ENCODE measurements at regions not wholly inside any gene's neighbourhood (a gene's known extent, or its start where the extent isn't known, plus 50 kb on each side); places are given as distances from the start of the nearest gene placed in this dataset.
A peak's percentile ranks its signal among the peaks of the same experiment; 100 is the strongest.

DNA sequence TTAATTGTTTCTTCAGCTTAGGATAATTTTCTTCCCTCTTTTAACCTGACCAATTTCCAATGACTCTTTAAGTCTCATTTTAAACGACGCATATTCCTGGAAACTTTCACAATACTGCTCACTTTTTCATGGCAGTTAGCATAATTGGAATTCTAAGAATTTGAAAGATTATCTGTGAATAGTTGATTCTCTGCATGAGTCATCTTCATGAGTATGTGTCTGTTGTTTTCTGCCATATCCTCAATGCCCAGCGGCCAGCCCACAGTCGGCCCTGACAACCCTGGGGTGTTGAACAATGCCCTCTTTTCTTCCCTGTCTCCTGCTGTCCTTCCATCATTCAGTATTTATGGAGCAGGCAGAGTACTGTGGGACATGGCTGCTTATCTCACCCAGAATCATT is 554.2 kb downstream of the CDH26 start:
- DNase-seq = peak in 8 of 14 donors; percentile 1 to 49 (median 10)

DNA sequence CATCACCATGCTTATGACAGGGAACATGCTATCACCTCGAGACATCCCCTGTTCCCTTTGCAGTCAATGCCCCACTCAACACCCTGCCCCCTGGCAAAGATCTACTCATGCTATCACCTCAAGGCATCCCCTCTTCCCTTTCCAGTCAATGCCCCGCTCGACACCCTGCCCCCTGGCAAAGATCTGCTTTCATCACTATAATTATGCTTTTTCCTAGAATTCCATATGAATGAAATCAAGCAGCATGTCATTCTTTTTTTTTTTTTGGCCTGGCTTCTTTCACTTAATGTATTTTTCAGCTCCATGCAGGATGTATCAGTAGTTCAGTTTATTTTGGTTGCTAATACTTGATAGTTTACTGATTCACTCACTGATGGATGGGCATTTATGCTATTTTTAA is 554.9 kb downstream of the CDH26 start:
- DNase-seq = no peak

DNA sequence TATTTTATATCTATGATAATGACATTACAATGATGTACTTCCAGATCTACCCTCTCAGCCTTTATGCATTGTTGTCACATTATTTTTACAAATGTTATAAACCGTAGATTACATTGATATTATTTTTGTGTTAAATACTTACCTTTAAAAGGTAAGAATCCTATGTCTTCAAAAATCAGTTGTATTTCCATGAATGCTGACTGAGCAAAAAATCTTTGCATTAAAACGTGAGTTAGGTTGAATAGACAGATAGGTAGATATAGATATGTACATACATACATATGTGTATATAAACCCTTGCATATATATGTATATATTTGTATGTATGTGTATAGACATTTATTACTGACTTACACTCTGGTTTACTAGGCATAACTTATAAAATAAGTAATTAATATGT is 558.2 kb downstream of the CDH26 start:
- DNase-seq = no peak

DNA sequence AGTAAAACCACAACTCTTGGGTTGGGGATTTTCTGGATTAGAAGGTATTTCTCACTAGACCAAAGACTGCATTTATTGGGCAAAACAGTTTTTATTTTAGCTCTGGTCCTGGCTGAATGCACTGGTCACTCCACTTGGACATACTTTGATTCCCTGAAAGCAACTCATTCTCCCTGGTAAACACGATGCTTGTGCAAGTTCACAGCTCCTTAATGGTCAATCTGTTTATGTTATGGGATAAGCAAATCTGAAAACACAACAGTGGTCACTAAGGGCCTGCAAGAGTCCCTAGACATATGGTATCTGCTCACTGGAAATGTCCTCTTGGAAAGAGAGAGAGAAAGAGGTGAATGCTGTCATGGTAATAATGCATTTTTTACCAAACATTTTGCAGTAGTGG is 559.8 kb downstream of the CDH26 start:
- no peak for DNase-seq

DNA sequence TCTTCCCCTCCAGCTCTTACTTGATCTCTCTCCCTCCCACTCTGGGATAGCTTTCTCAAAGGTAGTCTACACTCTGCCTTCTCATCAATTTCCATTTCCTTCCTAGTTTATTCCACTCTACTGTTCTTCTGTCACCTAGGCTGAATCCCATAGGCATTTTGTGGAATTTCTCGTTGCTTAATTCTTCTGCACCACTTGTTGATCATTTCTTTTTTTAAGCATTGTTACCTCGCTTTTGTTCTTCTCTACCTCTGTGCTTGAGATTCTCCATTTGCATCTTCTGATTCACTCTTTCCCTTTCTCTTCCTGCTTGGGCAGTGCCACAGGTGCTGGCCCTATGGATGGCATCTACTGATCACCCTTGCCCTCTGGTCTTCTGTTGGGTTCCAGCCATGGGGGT is 567.2 kb downstream of the CDH26 start:
- DNase-seq = no peak

DNA sequence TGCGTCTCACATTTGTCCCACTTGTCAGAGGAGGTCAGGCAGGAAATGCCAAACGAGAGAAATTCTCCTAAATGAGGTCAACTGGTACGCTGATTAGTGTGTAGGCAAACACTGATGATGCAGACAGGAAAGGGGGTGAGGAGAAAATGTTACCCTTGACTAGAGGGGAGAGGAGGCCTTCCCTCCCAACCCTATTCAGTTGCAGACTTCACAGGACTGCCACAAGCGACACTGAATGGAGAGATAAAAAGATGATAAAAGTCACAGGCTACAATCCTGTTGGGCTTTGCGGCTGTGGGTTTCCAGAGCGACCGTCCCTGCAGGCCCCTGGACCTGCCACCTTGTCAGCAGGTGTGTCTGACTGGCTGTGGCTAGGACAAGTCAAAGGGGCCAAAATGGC is 569.4 kb downstream of the CDH26 start:
- DNase-seq = no peak

DNA sequence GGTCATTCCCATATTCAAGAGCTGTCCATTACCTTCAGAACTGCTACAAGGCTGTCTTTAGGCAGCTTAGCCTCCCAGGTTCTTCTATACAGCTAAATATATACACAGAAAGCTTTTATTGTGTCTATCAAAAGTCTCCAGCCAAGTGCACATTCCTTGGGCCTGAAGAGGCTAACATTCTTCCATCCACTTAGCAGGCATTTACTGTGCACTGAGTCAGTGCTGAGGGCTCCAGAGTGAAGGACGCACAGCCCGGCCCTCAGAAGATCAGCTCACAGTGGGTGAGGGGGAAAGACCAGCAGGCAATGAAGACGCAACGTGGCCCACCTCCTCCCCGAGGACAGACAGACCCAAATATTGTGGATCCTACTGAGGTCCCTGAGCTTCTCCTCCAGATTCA is 569.9 kb downstream of the CDH26 start:
- DNase-seq = no peak

DNA sequence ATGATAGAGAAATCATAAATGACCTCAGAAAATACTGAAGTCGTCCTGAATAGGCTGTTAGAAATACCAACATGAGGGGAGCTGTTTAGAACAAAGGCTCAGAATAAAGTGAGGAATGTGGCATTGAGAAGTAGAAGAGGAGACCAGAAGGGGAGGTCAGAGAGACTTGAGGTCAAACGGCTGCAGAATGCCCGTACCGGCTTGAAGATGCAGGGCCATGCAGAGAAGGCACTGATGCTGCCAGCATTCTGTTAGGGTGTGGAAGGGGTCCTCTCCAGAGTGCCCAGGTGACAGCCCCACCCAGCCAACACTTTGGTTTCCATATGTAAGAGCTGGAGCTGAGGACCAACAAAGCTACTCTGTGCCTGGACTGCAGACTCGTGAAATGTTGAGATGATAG is 570.9 kb downstream of the CDH26 start:
- no peak for DNase-seq

DNA sequence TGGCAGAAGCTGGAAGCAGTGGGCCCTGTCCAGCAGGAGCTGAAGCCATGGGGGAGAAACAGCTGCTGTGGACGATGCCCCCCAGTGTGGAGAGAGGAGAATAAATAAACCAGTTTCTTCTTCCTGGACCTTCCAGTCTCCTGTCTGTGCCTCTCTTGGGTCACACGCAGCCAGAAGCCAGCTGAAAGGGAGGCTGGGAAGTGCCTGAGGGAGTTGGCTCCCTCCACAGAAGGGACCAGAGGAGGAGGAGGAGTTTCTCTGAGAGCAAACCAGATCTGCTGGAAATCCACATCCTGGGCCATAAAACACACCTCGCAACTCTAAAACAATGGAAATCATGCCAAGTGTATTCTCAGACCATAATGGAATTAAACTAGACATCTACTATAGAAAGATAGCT is 577.0 kb downstream of the CDH26 start:
- DNase-seq = no peak

DNA sequence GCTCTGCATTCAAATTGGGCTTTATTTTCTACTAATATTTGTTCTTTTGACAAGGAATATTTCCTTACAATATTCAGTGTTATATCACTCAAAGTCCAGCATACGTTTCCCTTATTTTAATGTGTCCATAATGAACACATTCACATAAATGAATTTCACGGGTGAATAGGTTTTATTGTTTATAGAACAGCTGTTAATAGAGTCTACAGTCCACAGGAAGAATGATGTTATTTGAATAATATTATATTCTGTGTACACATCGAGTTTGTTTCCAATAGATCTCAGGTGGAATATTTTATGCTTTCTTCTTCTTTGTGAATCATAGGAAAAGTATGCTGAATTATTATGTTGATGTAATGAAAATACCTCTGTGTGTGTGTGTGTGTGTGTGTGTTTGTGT is 582.4 kb downstream of the CDH26 start:
- no peak for DNase-seq

DNA sequence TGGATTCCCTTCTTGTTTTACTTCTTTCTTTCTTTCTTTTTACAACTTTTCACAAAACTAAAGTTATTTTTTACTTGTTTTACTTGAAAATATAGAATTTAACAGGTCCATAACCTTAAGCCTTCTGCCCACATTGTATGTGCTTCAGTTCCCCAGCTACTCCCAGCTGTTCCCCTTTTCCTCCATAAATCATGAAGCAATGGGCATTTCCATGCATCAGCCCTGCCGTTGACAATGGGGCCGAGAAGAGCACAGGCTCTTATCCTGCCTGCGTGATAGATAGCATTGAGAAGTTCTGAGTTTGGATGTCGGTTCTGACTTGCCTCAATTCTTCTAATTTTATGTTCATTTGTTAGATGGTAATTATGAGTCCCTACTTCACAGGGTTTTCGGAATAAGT is 583.8 kb downstream of the CDH26 start:
- DNase-seq = no peak

DNA sequence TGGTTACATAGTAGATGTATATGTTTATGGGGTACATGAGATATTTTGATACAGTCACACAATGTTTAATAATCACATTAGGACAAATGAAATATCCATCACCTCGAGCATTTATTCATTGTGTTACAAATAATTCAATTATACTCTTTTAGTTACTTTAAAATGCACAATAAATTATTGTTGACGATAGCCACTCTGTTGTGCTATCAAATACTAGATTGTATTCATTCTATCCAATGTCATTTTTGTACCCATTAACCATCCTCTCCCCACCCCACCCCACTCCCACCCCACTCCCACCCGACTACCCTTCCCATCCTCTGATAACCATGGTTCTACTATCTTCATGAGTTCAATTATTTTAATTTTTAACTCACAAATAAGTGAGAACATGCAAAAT is 585.4 kb downstream of the CDH26 start:
- DNase-seq = no peak

DNA sequence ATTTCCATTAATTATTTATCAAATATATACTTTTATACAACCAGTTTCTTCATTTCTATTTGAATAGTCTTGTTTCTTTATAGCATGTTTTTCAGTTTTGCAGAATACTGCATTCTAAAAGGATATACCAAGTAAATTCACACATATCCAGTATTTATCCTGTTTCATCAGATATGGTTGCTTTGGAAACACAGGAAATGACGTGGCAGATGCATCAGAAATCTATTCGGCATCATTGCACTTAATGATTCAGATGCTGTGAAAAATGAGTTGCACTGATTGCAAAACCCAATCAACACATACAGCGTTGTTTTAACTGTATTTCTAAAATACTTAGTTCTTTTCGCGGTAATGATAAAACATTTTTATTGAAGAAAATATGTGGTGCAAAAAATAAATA is 594.9 kb downstream of the CDH26 start:
- no peak for DNase-seq

DNA sequence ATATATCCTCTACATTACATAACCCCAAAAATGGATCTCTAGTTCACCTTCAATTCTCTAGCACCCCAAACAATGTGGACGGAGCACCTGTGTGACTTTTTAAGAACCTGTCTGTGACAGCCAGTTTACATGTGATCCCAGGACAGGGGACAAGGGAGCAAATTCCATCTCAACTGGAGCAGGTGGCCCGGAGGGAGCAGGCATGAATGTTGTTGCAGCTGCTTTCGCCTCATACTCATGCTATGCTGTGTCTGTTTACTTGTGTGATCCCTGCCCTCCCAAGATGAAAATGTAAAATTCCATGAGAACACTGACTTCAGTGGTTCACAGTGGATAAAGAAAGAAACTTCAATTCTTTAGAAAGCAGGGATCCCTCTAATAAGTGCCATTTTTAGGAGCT is 600.3 kb downstream of the CDH26 start:
- DNase-seq = no peak

DNA sequence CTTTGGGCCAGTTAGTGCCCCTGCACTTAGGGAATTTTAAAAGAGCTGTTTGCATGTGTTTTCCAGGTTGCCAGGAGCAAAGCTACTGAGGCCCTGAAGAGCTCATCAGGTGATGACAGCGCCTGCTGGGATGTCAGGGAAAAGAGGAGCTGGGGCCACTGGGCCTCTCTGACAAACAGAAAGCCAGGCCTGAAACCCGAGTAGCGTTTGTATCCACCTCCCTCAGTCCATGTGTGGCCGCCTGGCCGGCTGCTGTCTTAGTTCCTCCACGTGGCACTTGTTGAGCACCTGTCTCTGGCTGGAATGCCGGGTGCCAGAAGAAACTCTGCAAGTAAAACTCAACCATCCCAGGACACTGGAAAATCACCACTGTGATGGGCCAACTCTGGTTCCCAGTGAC is 601.2 kb downstream of the CDH26 start:
- DNase-seq = no peak

DNA sequence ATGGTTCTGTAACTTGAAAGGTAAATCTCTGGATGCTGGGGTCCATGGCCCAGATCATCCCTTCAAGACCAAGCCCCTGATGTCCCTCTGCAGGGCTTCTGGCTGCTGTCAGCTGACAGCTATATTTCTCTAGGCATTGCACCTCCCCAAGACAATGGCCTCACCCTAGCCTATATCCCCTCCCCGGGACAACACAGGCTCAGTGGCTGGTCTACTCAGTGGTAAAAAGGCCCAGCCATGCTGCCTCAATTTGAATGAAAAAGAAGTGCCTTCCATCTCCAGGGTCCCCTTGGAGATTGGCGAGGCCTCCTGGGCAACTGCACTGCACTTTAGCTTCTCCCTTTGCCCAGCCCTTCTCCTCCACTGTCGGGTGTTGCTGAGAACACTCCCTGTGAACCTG is 602.8 kb downstream of the CDH26 start:
- no peak for DNase-seq

DNA sequence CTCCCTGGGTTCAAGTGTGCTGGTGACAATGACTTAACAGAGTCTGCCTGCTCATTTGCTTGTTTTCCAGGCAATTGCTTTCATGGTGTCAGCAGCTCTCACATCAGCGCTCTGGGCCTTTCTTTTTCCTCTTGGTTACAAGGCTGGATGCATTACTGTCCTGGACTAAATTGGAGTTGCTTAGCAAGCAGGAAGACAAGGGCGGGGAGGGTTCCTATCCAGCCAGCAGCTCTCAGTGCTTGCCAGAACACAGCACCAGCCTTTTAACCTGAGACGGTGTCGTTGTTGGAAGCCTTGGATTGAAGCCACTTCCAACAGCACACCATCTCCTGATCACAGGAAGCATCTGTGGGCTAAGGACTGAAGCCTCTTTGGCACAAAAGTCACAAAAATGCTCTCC is 606.9 kb downstream of the CDH26 start:
- no peak for DNase-seq

DNA sequence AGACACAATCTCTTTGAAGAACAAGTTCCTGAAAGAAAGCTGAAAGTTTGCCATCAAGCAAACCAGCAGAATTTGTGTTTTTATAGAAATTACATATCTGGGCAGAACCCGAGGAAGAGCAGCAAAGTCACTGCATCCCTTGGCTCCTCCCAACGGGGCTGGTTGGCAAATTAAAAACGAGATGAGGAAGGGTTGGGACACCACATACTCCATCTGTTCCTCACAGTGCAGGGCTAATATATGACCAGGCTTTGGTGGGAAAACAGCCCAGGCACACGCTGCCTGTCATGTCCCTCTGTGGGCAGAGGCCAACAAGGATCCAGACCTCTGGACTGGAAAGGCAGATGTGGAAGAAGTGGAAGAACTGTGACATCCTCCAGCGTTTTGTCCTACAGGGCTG is 607.3 kb downstream of the CDH26 start:
- no peak for DNase-seq

DNA sequence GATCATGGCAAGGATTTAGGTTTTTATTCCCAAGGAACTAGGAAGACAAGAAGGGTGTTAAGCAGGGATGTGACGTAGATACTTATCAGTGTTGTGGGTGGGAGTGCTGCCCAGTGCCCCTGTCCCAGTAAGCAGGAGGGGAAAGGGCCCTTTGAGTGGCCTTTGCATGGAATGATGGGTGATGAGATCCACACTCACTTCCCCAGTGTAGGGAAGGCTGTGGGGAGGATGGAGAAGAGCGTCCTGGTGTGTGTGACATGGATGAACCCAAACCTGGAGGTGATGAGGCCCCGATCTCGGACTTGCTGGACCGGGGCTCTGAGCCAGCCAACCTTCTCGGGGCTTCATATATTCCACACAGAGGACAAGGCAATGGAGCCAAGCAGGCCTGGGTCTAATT is 610.9 kb downstream of the CDH26 start:
- DNase-seq = no peak

DNA sequence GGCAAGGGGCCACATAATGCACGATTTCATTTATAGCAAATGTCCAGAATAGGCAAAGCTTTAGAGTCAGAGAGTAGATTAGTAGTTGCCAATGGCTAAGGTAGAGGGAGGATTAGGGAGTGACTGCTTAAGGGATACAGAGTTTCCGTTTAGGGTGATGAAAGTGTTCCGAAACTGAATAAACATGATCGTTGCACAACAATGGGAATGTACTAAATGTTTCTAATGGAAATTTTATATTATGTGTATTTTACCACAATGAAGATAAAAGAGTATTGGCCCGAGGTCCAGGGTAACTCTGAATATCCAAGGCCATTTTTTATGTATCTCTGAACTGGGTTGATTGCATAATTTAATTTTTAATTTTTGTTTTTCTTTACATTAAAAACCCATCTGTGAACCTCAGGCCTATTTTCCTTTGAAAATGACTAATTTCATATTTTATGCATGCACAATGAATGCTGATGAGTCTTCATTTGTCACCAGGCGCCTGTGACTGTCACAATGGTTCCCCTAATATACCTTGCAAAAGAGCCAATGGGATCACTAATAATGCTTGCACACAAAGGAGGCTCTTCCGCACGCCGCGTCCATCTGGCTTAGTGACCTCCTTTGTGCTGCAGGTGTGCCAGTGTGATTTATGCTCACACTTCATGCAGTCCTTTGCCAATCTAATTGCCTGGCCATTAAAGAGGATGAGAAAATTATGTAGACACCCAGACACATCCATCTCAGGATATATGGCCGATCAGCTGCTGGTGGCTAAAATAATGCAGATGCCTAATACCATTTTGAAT is 612.5 kb downstream of the CDH26 start:
- no peak for DNase-seq

DNA sequence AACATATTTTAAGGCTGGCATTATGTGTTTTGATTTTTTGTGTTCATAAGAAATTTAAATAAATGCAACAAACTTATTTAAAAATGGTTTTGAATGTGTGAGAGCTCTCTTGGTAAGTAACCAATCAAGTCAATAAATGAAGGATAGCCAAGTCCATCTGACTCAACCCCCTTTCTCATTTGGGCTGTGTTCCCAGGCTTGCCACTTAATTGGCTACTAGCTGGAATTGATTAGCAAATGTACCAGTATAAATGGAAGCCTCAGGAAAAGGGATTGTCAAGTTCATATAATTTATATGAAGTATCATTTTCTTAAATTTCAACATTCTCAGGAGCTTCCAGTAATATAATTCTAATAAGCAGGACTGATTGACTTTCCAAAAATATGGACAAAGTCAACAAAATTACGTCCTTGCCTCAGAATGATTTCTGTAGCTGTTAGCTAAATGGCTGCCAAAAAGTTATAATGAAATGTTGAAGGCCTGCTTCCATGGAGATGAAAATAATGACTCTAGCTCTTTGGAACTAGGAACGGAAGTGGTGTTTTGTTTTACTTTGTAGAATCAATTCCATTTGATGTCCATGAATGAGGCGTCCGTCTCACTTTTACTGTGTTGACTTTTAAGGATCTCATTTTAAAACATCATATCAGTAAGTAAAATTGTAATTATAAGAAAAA is 614.9 kb downstream of the CDH26 start:
- peak in 1 of 14 donors; percentile 1 for DNase-seq

DNA sequence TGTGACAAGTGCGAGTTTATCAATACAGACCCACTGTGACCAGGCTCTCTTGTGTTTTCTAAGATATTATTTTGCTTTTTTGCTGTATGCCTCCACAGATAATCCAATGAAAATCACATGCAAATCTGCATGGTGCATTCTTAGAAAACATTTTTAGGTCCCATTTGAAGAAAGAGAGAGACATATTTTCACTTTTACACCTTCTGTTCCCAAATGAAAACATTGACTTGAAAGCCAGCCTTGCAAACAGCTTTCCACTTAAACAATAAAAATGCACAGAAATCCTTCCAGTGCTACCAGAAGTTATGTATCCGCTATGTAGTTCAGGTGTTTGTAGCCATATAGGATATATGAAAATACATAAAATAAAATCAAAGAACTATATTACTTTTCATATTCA is 618.0 kb downstream of the CDH26 start:
- DNase-seq = no peak

DNA sequence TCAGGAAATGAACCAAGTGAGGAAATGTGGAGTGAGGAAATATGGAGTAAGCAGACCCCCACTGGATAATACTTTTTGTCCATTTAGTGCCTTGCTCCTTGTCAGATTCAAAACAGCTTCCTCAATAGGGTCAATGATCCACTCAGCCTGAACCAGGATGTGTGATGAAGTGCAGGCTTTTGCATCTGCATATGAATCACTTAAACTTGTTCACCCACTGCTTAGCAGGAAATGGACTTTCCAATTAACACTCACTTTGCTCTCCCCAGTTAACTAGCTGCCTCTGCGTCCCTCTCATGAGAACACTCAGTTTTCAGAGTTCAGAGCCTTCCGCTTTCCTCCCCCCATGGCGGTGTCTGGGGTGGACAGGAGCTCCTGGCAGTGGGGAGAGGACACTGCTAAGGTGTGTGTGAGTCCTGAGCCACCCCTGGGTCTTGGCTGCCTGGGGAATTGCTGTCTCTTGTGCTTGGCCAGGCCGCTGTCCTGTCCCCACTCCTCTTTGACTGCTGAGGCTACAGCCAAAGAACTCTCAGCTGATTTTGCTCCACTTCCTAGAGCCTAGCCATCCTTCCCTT is 621.8 kb downstream of the CDH26 start:
- no peak for DNase-seq

DNA sequence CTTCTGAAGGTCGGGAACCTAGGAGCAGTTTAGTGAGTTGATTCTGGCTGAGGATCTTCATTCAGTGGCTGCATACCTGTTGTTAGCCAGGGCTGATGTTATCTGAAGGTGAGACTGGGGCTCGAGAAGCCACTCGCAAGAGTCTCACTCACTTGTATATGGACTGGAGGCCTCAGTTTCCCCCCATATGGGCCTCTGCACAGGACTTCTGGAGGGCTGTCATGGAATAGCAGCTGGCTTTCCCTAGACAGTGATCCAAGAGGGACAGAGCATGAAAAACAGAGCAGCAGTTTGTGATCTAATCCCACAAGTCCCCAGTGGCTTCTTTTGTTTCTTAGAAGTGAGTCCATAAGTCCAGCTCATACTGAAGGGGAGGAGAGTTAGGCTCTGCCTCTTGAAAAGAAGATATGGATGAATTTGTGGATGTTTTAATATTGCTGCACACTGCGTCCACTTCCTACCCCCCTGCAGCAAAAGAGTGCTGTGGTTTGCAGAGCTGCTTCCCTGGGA is 623.4 kb downstream of the CDH26 start:
- DNase-seq = no peak

Data from C1 segment of cervical spinal cord (tissue), 14 donors.